Astrocyte (in vitro differentiated cells and primary cell): ENCODE measurements at regions not wholly inside any gene's neighbourhood (a gene's known extent, or its start where the extent isn't known, plus 50 kb on each side); places are given as distances from the start of the nearest gene placed in this dataset.

Experiments used
- CTCF ChIP-seq: IDR thresholded peaks from 2 replicates; pipeline ENCODE4 v1.5.1; 2011; ENCODE audit warnings: low read depth, mild to moderate bottlenecking, inconsistent platforms, low read length, moderate library complexity; ENCODE audit not compliant: insufficient read depth
- EZH2 ChIP-seq: IDR thresholded peaks from 2 replicates; pipeline ENCODE4 v1.6.1; 2012; ENCODE audit warnings: mild to moderate bottlenecking, low read length, inconsistent platforms; ENCODE audit not compliant: insufficient read depth

- TF ChIP-seq CTCF (no peak), EZH2 (no peak)
Measured at GRCh38 chr16:7946142-7946541, 613.5 kb downstream of the RBFOX1 start.
